DMS153 (cell line): ENCODE measurements at regions not wholly inside any gene's neighbourhood (a gene's known extent, or its start where the extent isn't known, plus 50 kb on each side); places are given as distances from the start of the nearest gene placed in this dataset.

ENCODE experiments used
- DNase-seq: peaks from one replicate; lab custom pipeline; 2025; lab: John Stamatoyannopoulos, UW

GRCh38 chr3:18827664-18828063 lies 320.6 kb upstream of the KCNH8 start:
- no peak for DNase-seq

- DNase-seq, result no peak
Measured at GRCh38 chr3:18825665-18826064, 322.6 kb upstream of the KCNH8 start.

- no peak for DNase-seq
Measured at GRCh38 chr3:18813300-18813699, 335.0 kb upstream of the KCNH8 start.

GRCh38 chr3:18812316-18812715 lies 336.0 kb upstream of the KCNH8 start:
- DNase-seq, result no peak

- DNase-seq, result no peak
Measured at GRCh38 chr3:18810306-18810661, 338.0 kb upstream of the KCNH8 start.

- no peak for DNase-seq
Measured at GRCh38 chr3:18809640-18810305, 338.5 kb upstream of the KCNH8 start.

GRCh38 chr3:18808429-18808828 lies 339.9 kb upstream of the KCNH8 start:
- DNase-seq, result no peak

- no peak for DNase-seq
Measured at GRCh38 chr3:18807593-18807992, 340.7 kb upstream of the KCNH8 start.

GRCh38 chr3:18806633-18807032 lies 341.7 kb upstream of the KCNH8 start:
- no peak for DNase-seq

GRCh38 chr3:18797378-18797777 lies 350.9 kb upstream of the KCNH8 start:
- DNase-seq, result no peak

GRCh38 chr3:18795078-18795477 lies 353.2 kb upstream of the KCNH8 start:
- no peak for DNase-seq

- no peak for DNase-seq
Measured at GRCh38 chr3:18791752-18792151, 356.6 kb upstream of the KCNH8 start.

GRCh38 chr3:18791182-18791581 lies 357.1 kb upstream of the KCNH8 start:
- no peak for DNase-seq

GRCh38 chr3:18790384-18790783 lies 357.9 kb upstream of the KCNH8 start:
- DNase-seq, result no peak

GRCh38 chr3:18789734-18790133 lies 358.6 kb upstream of the KCNH8 start:
- DNase-seq, result no peak

GRCh38 chr3:18787441-18787840 lies 360.9 kb upstream of the KCNH8 start:
- no peak for DNase-seq

- DNase-seq, result no peak
Measured at GRCh38 chr3:18786650-18787323, 361.5 kb upstream of the KCNH8 start.

- no peak for DNase-seq
Measured at GRCh38 chr3:18782191-18782590, 357.1 kb upstream of the SATB1 start.

- DNase-seq, result no peak
Measured at GRCh38 chr3:18780959-18781358, 355.8 kb upstream of the SATB1 start.

- DNase-seq, result no peak
Measured at GRCh38 chr3:18779704-18780103, 354.6 kb upstream of the SATB1 start.

GRCh38 chr3:18778598-18778997 lies 353.5 kb upstream of the SATB1 start:
- no peak for DNase-seq

- DNase-seq, result no peak
Measured at GRCh38 chr3:18778094-18778493, 353.0 kb upstream of the SATB1 start.

GRCh38 chr3:18775501-18775900 lies 350.4 kb upstream of the SATB1 start:
- DNase-seq, result no peak
